ENCODE measurements at regions not wholly inside any gene's neighbourhood (a gene's known extent, or its start where the extent isn't known, plus 50 kb on each side); places are given as distances from the start of the nearest gene placed in this dataset.

- TF ChIP-seq TAF1 (IDR thresholded peaks at IDR 0.05; ENCODE audit: borderline replicate concordance, low read depth, low read length) (no peak), POLR2AphosphoS5 (IDR thresholded peaks at IDR 0.05; ENCODE audit: low read depth, low read length) (no peak)
Observed at GRCh38 chr4:120431180-120431579, 364.5 kb upstream of the MAD2L1 start.

Measured in GM12892 (cell line).